GM03348 (cell line): ENCODE measurements at regions not wholly inside any gene's neighbourhood (a gene's known extent, or its start where the extent isn't known, plus 50 kb on each side); places are given as distances from the start of the nearest gene placed in this dataset.
"Not testable (repeated sequence)": the region's sequence is repeated elsewhere in the genome, so short reads cannot be mapped to it uniquely, and the experiment has no call there.

Source experiments
- DNase-seq: peaks from one replicate; pipeline ENCODE4 v3.0.0; 2012; ENCODE audit warnings: low spot score

GRCh38 chr7:119708891-119709290 lies 564.1 kb upstream of the KCND2 start:
- DNase-seq: no peak

GRCh38 chr7:119711104-119711503 lies 561.9 kb upstream of the KCND2 start:
- DNase-seq: no peak

- no peak for DNase-seq
These were observed 560.0 kb upstream of the KCND2 start for GRCh38 chr7:119712886-119713462.

- DNase-seq: no peak
These were observed 559.4 kb upstream of the KCND2 start for GRCh38 chr7:119713606-119714005.

- DNase-seq: peak; percentile 74
These were observed 552.4 kb upstream of the KCND2 start for GRCh38 chr7:119720541-119720940.

GRCh38 chr7:119724041-119724792 lies 548.8 kb upstream of the KCND2 start:
- no peak for DNase-seq

GRCh38 chr7:119733127-119733879 lies 539.7 kb upstream of the KCND2 start:
- DNase-seq: peak; percentile 5

GRCh38 chr7:119737390-119737789 lies 535.6 kb upstream of the KCND2 start:
- DNase-seq: no peak

- DNase-seq: not testable (repeated sequence)
These were observed 527.7 kb upstream of the KCND2 start for GRCh38 chr7:119745280-119745679.

GRCh38 chr7:119748251-119748860 lies 524.6 kb upstream of the KCND2 start:
- DNase-seq: no peak

- no peak for DNase-seq
These were observed 524.0 kb upstream of the KCND2 start for GRCh38 chr7:119748991-119749390.

- no peak for DNase-seq
These were observed 516.3 kb upstream of the KCND2 start for GRCh38 chr7:119756687-119757086.

- no peak for DNase-seq
These were observed 514.7 kb upstream of the KCND2 start for GRCh38 chr7:119758254-119758653.

GRCh38 chr7:119761776-119762175 lies 511.2 kb upstream of the KCND2 start:
- DNase-seq: no peak

- no peak for DNase-seq
These were observed 490.7 kb upstream of the KCND2 start for GRCh38 chr7:119782286-119782685.

- DNase-seq: peak; percentile 1
These were observed 489.2 kb upstream of the KCND2 start for GRCh38 chr7:119783799-119784198.

GRCh38 chr7:119802147-119802546 lies 470.8 kb upstream of the KCND2 start:
- DNase-seq: no peak

GRCh38 chr7:119825091-119825655 lies 447.8 kb upstream of the KCND2 start:
- no peak for DNase-seq

- DNase-seq: no peak
These were observed 446.4 kb upstream of the KCND2 start for GRCh38 chr7:119826547-119826946.

GRCh38 chr7:119838444-119838843 lies 434.5 kb upstream of the KCND2 start:
- DNase-seq: no peak

- DNase-seq: no peak
These were observed 430.6 kb upstream of the KCND2 start for GRCh38 chr7:119842337-119842736.

- DNase-seq: no peak
These were observed 430.2 kb upstream of the KCND2 start for GRCh38 chr7:119842786-119843185.
